Left colon (tissue), 2 donors: ENCODE measurements at regions not wholly inside any gene's neighbourhood (a gene's known extent, or its start where the extent isn't known, plus 50 kb on each side); places are given as distances from the start of the nearest gene placed in this dataset.

Experiments used
- ATAC-seq: fragments of 200-7000 bp; cut with Tn5 transposase; one replicate; pipeline ENCODE4 v1.9.1; 2020; ENCODE audit warnings: mild to moderate bottlenecking, moderate library complexity
- DNase-seq, 2 donors: peaks; one replicate each; pipeline ENCODE4 v3.0.0-alpha.2; 2020
- intact Hi-C, 2 donors: fragments of 100-400 bp; cut with DNase I in 1 of 2; cut with micrococcal nuclease in 1 of 2; formaldehyde crosslinking; loops; one replicate each; pipeline versions ENCODE4 v1.11.2 to v1.14.0; 2022; cut with DNase I, micrococcal nuclease
- donor health status: DM: no; HTN: no; CAD: no.
- donor health status: DM: yes; HTN: yes; CAD: no.

DNA sequence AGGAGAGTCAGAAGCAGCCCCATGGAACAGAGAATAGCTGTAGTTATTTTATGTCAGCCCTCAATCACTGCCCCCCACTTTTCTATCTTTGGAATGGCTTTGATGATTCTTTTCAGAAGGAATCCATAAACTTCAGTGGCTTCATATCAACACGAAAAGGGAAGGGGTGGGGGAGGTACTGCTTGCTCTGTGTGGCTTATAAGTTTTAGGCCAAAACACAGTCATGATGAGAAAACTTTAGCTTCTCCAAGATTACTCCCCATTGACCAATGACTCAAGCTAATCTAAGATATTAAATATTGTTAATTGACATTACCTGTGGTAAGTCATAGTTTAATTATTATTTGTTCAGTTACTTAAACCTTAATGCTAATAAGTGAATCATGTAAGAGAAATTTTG lies 669.6 kb upstream of the FAM241A start:
- intact Hi-C loops = loop anchor here in 1 of 2 donors (10.0 kb wide), 1 partner anchor 841 kb away; no protein-coding TSS in a partner anchor
- DNase-seq (no peak), ATAC-seq (no peak)

DNA sequence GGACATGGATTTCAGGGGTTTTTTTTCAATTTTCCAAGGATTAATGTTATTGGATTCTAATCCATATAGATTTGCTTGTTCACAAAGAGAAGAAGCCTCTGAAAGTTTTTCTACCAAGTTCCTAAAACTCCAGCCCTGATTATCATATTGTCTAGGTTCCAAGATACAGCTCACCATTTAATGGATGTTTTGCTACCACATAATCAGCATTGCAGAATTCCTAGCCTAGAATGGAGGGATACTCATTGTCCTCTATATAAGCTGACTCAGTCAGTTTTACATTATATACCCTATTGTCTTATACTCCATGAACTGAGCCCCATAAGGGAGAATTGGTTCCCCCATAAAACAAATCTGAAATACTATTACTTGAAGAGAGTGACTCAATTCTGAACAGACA lies 664.7 kb upstream of the FAM241A start:
- no peak for DNase-seq
- ATAC-seq = no peak
- intact Hi-C loops = no loop called here

DNA sequence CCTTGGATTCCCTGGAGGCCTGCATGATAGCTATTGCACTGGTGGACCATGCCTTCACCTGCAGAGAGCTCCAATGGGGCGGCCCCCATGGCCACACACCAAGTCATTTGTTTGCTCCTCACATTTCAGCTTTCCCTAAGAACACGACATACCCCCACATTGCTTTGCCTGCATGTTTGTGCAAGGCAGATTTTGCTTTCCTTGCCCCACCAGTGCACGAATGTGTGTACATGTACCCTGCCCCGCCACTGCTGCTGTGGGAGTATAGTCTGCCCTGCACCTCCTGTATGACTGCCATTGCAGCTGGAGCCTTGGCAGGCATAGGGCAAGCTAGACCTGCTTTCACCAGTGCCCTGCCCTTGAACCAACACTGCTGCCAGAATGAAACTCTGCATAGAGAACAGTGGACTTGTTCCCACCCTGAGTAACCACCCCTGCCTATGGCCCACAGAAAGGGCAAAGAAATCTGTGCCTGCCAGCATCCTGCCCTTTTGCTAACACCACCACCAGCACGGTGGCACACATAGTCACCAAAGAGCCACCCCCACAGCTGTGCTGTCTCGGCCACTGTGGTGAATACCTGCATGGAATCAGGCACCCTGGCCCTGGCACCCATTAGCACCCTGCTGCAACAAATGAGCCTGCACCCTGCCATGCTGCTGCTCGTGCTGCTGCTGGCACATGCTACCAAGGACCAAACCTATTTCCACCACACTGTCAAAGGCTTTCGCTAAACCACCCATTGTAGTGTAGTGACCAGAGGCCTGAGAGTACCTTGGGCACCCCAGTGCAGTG lies 661.7 kb upstream of the FAM241A start:
- intact Hi-C loops = no loop called here
- DNase-seq = no peak
- ATAC-seq = no peak

DNA sequence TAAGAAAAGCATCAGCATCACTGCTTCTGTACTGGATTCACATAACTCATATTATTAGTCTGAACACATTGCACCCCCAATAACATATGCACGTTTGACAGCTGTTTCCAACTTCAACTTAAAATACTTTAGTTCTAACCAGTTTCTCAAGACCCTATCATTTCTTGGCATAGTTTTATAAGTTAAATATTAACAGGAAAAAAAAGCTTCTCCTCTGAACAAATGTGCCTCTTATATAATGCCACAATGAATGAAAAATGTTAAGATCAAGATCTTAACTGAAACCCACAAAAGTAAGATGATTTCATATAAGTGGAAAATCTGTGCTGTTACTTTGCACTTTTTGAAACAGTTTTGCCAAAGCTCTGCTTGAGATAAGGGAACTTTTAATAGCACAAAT lies 652.8 kb upstream of the FAM241A start:
- intact Hi-C loops = no loop called here
- DNase-seq = no peak
- no peak for ATAC-seq

DNA sequence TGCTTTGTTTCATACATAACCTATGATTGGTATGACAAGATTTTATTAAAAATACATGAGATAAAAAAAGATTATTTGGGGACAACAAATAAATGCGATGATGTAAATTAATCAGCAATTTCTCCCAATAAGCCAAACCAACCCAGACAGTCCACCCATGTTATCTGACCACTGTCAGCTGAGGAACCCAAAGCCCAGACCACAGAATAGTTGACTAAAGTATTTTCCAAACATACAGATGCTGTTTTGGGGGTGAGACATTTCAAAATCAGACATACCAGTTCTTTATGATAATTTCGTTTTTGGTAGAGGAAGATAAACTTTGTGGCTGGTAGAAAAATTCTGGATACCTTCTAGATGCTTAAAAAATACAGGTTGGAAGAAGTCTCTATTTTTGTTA lies 650.8 kb upstream of the FAM241A start:
- DNase-seq (no peak), ATAC-seq (no peak)
- intact Hi-C loops = no loop called here

DNA sequence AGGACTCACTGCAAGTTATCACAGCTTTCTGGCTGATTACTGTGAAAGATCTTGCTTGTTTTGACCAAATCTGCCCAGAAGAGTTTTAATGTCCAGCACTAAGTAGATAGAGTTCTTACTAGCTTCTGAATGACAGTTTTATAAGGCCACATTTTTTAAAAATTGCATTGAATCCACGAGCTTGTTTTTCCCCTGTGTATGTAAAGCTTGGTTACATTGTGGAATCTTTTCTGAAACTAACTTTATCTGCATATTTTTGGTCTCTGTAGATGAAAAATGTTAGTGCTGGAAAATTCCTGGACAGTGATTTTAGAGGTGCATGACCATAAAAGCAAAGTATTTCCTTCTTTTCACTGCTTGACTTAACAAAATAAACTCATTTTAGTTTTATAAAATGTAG lies 650.3 kb upstream of the FAM241A start:
- no peak for DNase-seq
- intact Hi-C loops = no loop called here
- ATAC-seq = no peak

DNA sequence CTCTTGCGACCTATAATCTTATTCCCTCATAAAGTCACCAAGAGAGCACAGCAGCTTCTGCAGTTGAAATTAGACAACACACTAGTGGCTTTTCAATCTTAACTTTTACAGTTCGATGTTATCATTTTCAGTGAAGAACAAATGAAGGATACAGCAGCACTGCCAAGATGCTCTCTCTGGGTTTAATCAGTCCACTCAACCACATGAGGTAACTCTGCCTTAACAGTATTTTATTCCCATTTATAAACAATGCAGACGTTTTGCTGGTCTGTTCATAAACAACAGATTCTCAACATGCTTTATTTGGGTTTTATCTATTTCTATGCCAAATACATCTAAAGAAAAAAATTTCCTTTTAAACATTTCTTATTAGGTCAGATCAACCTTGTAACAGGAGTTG lies 646.0 kb upstream of the FAM241A start:
- intact Hi-C loops = no loop called here
- ATAC-seq (no peak), DNase-seq (no peak)

DNA sequence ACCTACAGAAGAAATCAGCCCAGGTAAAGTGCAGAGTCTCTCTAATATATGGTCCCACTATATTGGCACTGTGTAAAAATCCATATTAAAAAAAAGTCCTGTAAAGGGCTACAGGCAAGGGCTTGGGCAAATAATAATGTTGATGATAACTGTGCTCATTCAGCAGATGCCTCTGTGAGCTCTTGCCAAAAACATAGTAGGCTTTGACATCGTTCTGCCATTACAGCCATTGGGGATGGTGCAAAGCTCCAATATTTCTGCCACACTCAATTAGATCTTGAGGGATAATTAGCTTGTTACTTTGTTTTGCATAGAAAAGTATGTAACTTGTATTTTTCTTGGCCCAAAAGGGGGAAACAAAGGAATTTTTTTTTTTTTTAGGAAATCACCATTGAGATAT lies 645.5 kb upstream of the FAM241A start:
- no peak for ATAC-seq
- intact Hi-C loops = no loop called here
- no peak for DNase-seq

DNA sequence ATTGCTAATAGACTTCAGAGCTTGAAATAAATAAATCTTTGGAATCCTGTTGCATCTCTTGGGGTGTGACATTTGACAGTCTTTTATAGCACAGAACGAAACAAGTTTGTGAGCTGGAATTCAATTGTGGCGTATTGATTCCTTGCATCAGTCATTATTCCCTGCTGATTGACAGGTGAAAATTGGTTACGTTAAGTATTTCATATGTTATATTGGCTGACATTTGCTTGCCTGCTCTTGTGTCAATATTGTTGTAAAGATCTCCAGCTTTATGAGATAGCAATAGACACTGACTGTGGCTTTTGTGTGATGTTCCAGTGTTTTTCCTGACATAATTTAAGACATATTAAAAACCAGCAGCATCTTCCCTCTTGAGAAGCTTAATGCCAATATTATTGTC lies 644.4 kb upstream of the FAM241A start:
- intact Hi-C loops = no loop called here
- ATAC-seq (no peak), DNase-seq (no peak)

DNA sequence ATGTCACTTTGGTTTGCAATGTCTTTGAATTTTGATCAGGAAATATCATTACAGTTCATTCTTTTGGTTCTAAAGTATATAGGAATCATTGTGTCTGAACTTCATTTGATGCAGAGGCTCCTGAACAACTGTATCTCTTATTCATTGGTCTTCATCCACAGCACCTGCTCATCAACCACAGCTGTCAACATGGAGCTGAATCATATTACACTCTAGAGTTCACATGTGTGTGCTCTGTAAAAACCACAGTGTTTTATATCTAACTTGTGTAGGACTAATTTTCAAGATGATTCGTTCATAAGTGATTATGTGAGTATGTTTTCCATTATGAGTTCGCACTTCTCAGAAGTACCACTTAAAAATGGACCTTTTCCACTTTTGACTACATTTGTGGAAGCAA lies 643.3 kb upstream of the FAM241A start:
- ATAC-seq (no peak), DNase-seq (no peak)
- intact Hi-C loops = no loop called here

DNA sequence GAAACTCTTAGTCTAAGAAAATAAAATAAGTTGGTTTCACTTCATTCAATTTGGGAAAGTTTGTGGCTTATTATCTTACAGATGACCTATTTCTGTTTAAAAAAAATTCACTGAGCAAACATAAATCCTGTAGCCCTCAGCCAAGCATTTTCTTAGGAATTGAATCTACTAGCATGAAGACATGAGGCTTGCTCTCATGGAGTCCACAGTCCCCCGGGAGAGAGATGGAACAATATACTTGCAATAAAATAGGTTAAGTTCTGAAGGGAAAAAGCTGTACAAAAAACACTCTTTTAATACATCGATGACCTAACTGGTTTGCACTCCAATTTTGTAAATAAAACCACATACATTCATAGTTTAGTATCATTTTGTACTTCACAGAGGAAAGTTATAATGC lies 642.6 kb upstream of the FAM241A start:
- ATAC-seq (no peak), DNase-seq (no peak)
- intact Hi-C loops = no loop called here

DNA sequence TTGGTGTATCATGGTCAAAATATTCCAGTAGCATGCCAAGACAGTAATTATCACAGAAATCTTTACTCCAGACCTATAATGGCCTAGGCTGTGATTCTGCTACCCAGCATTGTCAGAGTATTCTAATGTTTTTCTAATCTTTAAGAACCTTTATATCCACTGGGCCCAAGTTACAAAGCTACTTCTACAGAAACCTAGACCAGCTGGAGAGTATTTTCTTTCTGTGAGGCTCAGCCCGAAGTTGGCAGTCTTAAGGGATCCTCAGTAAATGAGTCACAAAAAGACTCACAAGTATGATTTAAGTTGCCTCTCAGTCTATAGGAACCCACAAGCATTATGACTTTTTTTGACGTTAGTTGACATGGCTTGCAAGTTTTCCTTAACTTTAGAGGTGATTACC lies 638.5 kb upstream of the FAM241A start:
- DNase-seq = no peak

DNA sequence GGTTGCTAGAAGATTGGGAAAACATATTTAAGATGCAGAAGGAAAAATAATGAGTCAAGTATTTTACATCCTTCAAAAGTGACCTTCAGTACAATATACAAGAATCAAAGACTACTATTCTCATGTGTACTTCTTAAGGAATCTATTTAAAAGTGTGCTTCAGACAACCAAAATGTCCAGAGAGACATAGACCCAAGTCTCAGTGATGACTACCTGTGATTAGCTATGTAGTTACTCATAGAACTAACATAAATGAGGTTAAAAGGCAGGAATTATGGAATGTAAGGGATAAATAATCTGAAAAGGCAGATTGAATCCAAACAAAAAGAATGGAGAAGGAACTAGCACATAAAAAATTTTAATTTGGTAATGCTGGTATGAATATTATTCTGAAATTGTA lies 634.7 kb upstream of the FAM241A start:
- DNase-seq = no peak
- intact Hi-C loops = no loop called here

More for the DNA sequence above, 638.5 kb upstream of the FAM241A start:
- ATAC-seq = no peak
- intact Hi-C loops = no loop called here

DNA sequence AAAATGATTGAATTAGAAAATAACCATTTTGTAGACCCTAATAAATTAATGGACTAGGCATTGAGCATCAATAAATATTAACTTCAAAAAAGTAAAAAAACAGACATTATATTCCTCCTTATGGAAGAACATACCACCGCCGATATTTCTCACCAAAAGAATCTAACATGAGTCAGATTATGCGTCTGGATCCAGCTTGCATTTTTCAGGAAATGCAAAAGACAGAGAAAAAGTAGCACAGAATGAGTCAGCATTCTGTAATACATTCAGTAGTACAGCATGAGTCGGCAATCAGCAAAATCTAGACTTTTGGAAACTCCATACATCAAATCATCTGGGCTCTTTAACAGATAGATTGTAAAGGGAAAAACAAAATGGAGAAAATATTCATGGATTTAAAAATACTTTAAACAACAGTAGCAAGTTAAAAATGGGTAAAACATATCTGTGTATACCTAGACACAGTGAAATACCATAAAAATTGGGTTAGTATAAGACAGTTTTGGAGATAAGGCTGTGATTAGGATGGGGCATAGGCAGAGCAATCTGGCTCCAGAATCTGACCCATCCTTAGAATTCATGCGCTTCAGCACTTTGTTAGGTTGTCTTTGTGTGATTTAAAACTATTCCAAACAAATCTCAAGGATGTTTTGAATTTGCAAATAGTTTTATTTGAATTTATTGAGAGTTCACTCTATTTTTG lies 633.0 kb upstream of the FAM241A start:
- DNase-seq (no peak), ATAC-seq (no peak)
- intact Hi-C loops = no loop called here

More for the DNA sequence above, 634.7 kb upstream of the FAM241A start:
- no peak for ATAC-seq

DNA sequence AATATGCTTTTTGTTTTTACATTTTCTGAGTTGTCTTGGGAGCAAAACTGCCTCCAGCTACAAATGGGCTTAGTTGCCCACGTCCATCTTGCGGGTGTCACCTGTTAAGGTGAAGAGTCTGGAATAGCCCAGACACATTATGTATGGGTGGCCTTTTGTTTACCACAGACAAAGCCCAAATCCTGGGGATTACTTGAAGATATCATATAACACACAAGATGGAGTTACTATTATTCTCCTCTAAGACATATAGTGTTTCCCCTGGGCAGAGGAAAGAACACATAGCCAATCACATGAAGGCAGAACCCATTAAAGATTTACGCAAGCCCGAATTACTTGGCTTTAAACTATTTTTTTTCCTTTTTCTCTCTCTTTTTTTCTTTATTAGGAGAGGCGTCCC lies 625.6 kb upstream of the FAM241A start:
- ATAC-seq (no peak), DNase-seq (no peak)
- intact Hi-C loops = no loop called here

DNA sequence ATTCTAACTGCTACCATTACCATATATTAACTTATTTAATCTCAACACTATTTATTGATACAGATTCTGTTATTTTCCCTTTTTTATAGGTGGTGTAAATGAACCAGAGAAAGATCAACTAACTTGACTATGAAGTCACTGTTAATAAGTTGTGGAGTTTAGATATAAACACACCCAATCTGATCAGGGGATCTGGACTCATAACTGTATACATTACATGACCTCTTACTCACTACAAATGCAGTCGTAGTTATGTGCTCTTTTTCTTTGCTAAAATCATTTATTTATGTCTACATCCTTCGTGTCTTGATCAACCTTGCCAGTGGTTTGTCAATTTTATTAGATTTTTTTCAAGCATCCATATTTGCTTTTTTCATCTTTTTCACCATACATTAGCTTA lies 614.8 kb upstream of the FAM241A start:
- DNase-seq = no peak
- no peak for ATAC-seq
- intact Hi-C loops = no loop called here

DNA sequence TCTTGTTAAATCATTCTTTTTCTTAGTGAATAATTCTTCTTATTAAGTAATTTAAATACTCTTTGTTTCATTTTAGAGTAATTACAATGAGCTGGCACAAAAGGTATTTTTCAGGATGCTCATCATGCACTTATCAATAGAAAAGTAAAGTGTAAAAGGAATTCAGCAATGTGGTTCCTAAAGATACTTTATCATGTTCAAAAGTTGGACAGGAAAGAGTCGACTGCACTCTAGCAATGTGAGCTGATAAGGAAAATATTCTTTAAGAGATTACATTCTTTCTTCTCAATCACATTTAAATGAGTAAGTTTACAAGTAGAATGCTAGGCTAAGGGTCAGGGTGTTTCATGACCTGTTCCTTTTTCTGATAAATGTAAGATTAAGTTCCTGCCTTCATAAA lies 609.5 kb upstream of the FAM241A start:
- DNase-seq (no peak), ATAC-seq (no peak)
- intact Hi-C loops = no loop called here

DNA sequence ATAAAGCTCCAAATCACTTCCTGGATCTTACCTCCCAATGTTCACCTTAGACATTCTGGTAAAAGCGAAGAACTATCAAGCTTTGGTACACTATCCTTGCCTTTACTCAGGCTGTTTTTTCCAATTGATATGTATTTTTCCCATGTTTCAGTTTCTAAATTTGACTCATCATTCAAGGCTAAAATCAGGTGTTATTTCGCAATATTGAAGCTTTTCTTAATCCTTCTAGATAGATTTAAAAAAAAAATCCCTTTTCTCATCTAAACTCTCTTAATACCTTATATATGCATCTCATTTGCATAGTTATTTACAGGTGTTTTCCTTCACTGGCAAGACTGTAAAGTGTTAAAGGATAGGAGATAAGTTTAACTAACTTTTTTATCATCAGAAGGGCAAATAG lies 608.1 kb upstream of the FAM241A start:
- ATAC-seq (no peak), DNase-seq (no peak)
- intact Hi-C loops = no loop called here

DNA sequence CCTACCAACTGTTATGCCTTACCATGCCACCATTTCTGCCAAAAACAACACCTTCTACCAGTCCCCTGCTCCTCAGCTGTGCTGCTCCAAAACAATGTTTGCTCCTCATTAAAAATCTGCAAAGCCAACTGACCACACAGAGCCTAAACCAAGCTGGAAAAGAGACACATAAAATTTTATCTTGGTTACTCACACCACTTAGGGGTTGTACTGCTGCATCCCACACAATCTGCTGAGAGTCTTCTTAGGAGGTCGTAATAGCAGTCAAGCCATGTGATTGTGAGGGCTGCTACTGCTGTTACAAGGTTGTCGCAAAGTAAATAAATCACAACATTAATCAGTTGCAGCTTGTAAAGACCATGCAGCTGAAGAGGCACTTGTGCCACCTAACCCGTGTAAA lies 607.4 kb upstream of the FAM241A start:
- DNase-seq (no peak), ATAC-seq (no peak)
- intact Hi-C loops = no loop called here

DNA sequence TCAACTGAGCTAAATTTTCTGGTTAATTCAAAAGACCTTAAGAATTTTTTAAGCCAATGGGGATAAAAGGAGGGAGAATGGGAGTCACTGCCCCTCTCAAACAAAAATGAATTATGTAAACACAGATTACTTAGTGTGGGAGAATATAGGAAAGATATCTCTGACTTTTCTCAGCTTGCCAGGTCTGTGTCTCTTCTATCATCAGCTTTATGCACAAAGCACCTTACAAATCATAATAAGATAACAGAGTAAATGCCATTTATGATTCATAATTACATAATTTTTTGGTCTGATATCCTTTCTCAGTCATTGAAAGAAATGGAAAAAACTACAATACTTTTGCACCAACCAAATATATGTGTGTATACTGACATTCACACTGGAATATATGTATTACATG lies 604.6 kb upstream of the FAM241A start:
- intact Hi-C loops = no loop called here
- no peak for DNase-seq
- no peak for ATAC-seq

DNA sequence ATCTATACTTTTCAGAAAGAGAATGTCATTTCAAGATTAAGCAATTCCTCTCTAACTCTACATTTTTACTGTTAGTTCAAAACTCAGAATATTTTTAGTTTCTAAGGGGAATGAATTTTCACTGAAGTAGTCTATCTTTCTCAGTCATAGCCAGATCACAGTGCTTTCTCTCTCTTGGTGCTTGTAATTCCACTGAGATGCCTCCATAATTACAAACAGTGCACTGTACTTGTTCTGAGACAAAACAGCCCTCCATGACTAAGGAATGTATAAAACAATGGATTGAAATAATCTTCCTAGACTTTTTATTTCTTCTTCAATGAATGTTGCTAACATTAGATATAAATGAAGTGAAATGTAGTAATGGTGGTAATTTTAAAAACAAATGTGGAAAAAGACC lies 603.2 kb upstream of the FAM241A start:
- intact Hi-C loops = no loop called here
- ATAC-seq (no peak), DNase-seq (no peak)
